HEK293 (cell line): ENCODE measurements at regions not wholly inside any gene's neighbourhood (a gene's known extent, or its start where the extent isn't known, plus 50 kb on each side); places are given as distances from the start of the nearest gene placed in this dataset.

Experiments used
- CTCF ChIP-seq: fragments of 450-650 bp; formaldehyde crosslinking; IDR thresholded peaks from 2 replicates; pipeline ENCODE4 v1.5.1; 2016; ENCODE audit warnings: missing biosample characterization, missing genetic modification characterization
- ZBTB26 ChIP-seq: fragments of 450-650 bp; formaldehyde crosslinking; optimal IDR thresholded peaks from 2 replicates; pipeline ENCODE3; 2016; ENCODE audit warnings: missing biosample characterization, mild to moderate bottlenecking, missing genetic modification characterization
- ZFP37 ChIP-seq: fragments of 450-650 bp; formaldehyde crosslinking; IDR thresholded peaks from 2 replicates; pipeline ENCODE4 v1.5.1; 2016; ENCODE audit warnings: missing biosample characterization, missing genetic modification characterization
- ZNF114 ChIP-seq: fragments of 450-650 bp; formaldehyde crosslinking; IDR thresholded peaks from 2 replicates; pipeline ENCODE4 v1.5.0; 2017; ENCODE audit warnings: missing biosample characterization, missing genetic modification characterization
- ZNF146 ChIP-seq: fragments of 450-650 bp; formaldehyde crosslinking; IDR thresholded peaks from 2 replicates; pipeline ENCODE4 v1.5.1; 2016; ENCODE audit warnings: missing biosample characterization, missing genetic modification characterization
- ZNF449 ChIP-seq: fragments of 450-650 bp; formaldehyde crosslinking; IDR thresholded peaks from 2 replicates; pipeline ENCODE4 v1.5.1; 2017; ENCODE audit warnings: missing biosample characterization, mild to moderate bottlenecking, missing genetic modification characterization, moderate library complexity
- ZNF555 ChIP-seq: fragments of 450-650 bp; formaldehyde crosslinking; conservative IDR thresholded peaks from 2 replicates; pipeline ENCODE4 v1.5.1; 2017; ENCODE audit warnings: missing biosample characterization, mild to moderate bottlenecking, missing genetic modification characterization, inconsistent platforms

GRCh38 chr12:105562199-105562971 lies 231.9 kb downstream of the C12orf75 start:
- no peak for TF ChIP-seq ZNF114
- no peak for TF ChIP-seq ZNF449
- TF ChIP-seq CTCF (tag by site-specific recombination): no peak
- peak; percentile 25 for TF ChIP-seq ZBTB26
- no peak for TF ChIP-seq ZNF555 (tag by site-specific recombination)
- no peak for TF ChIP-seq ZNF146
- no peak for TF ChIP-seq ZFP37 (tag by site-specific recombination)
